ENCODE measurements at regions not wholly inside any gene's neighbourhood (a gene's known extent, or its start where the extent isn't known, plus 50 kb on each side); places are given as distances from the start of the nearest gene placed in this dataset.

- H3K9me3 Mint-ChIP-seq (ENCODE audit: unreplicated experiment): no peaks in the 10 kb centered on the region
Measured at GRCh38 chr5:87004101-87004500, 263.6 kb upstream of the RASA1 start.

GRCh38 chr5:87007737-87008136, 259.9 kb upstream of the RASA1 start:
- H3K9me3 Mint-ChIP-seq (ENCODE audit: unreplicated experiment): no peaks in the 10 kb centered on the region
- H3K27me3 Mint-ChIP-seq (ENCODE audit: unreplicated experiment): no peaks in the 10 kb centered on the region
- H3K36me3 Mint-ChIP-seq (ENCODE audit: low read depth, unreplicated experiment): no peaks in the 10 kb centered on the region
- H3K4me1 Mint-ChIP-seq (ENCODE audit: unreplicated experiment): no peaks in the 10 kb centered on the region
- H3K4me3 Mint-ChIP-seq (ENCODE audit: unreplicated experiment): no peak overlapping the region
- no peak overlapping the region for H3K27ac Mint-ChIP-seq (ENCODE audit: unreplicated experiment)
- DNase-seq (ENCODE audit: low spot score): no peak
- no peak for TF ChIP-seq CTCF (IDR thresholded peaks at IDR 0.05; ENCODE audit: unreplicated experiment)

More at GRCh38 chr5:87004101-87004500, 263.6 kb upstream of the RASA1 start:
- Mint-ChIP-seq H3K36me3 (ENCODE audit: low read depth, unreplicated experiment) (no peaks in the 10 kb centered on the region), H3K27me3 (ENCODE audit: unreplicated experiment) (no peaks in the 10 kb centered on the region), H3K4me3 (ENCODE audit: unreplicated experiment) (no peak overlapping the region), H3K27ac (ENCODE audit: unreplicated experiment) (no peak overlapping the region), H3K4me1 (ENCODE audit: unreplicated experiment) (no peaks in the 10 kb centered on the region)
- no peak for DNase-seq (ENCODE audit: low spot score)
- no peak for TF ChIP-seq CTCF (IDR thresholded peaks at IDR 0.05; ENCODE audit: unreplicated experiment)

- Mint-ChIP-seq H3K9me3 (ENCODE audit: unreplicated experiment) (no peaks in the 10 kb centered on the region), H3K4me1 (ENCODE audit: unreplicated experiment) (no peaks in the 10 kb centered on the region), H3K27ac (ENCODE audit: unreplicated experiment) (no peak overlapping the region), H3K27me3 (ENCODE audit: unreplicated experiment) (peaks cover 2% of the 10 kb centered on the region), H3K4me3 (ENCODE audit: unreplicated experiment) (no peak overlapping the region), H3K36me3 (ENCODE audit: low read depth, unreplicated experiment) (no peaks in the 10 kb centered on the region)
- no peak for TF ChIP-seq CTCF (IDR thresholded peaks at IDR 0.05; ENCODE audit: unreplicated experiment)
- no peak for DNase-seq (ENCODE audit: low spot score)
Measured at GRCh38 chr5:87008751-87009560, 258.7 kb upstream of the RASA1 start.

GRCh38 chr5:87010736-87011135, 256.9 kb upstream of the RASA1 start:
- Mint-ChIP-seq H3K27me3 (ENCODE audit: unreplicated experiment) (peaks cover 2% of the 10 kb centered on the region), H3K9me3 (ENCODE audit: unreplicated experiment) (no peaks in the 10 kb centered on the region), H3K4me3 (ENCODE audit: unreplicated experiment) (no peak overlapping the region), H3K36me3 (ENCODE audit: low read depth, unreplicated experiment) (no peaks in the 10 kb centered on the region), H3K27ac (ENCODE audit: unreplicated experiment) (no peak overlapping the region), H3K4me1 (ENCODE audit: unreplicated experiment) (no peaks in the 10 kb centered on the region)
- no peak for DNase-seq (ENCODE audit: low spot score)
- TF ChIP-seq CTCF (IDR thresholded peaks at IDR 0.05; ENCODE audit: unreplicated experiment): no peak

GRCh38 chr5:87015901-87016300, 251.8 kb upstream of the RASA1 start:
- Mint-ChIP-seq H3K4me1 (ENCODE audit: unreplicated experiment) (no peaks in the 10 kb centered on the region), H3K4me3 (ENCODE audit: unreplicated experiment) (no peak overlapping the region), H3K27ac (ENCODE audit: unreplicated experiment) (no peak overlapping the region), H3K27me3 (ENCODE audit: unreplicated experiment) (peaks cover 2% of the 10 kb centered on the region), H3K36me3 (ENCODE audit: low read depth, unreplicated experiment) (no peaks in the 10 kb centered on the region), H3K9me3 (ENCODE audit: unreplicated experiment) (no peaks in the 10 kb centered on the region)
- DNase-seq (ENCODE audit: low spot score): no peak
- no peak for TF ChIP-seq CTCF (IDR thresholded peaks at IDR 0.05; ENCODE audit: unreplicated experiment)

Measured in endothelial cell (in vitro differentiated cells).